ENCODE measurements at regions not wholly inside any gene's neighbourhood (a gene's known extent, or its start where the extent isn't known, plus 50 kb on each side); places are given as distances from the start of the nearest gene placed in this dataset.

- Mint-ChIP-seq H3K4me3 (no peak overlapping the region), H3K4me1 (no peaks in the 10 kb centered on the region), H3K9me3 (no peaks in the 10 kb centered on the region), H3K36me3 (ENCODE audit: low read depth) (no peaks in the 10 kb centered on the region), H3K27ac (no peak overlapping the region), H3K27me3 (peaks cover 1% of the 10 kb centered on the region)
- ChIA-PET CTCF (no interaction called here), POLR2A (no interaction called here)
- DNase-seq (no peak), ATAC-seq (ENCODE audit: low read depth) (no peak)
- no peak for TF ChIP-seq CTCF (IDR thresholded peaks at IDR 0.05)
- intact Hi-C loops (cut with micrococcal nuclease), result no loop called here
These were observed 144.6 kb upstream of the NFIA start for GRCh38 chr1:60937720-60938119.

GRCh38 chr1:60936591-60937342 is 145.6 kb upstream of the NFIA start:
- POLR2A ChIA-PET, result no interaction called here
- CTCF ChIA-PET, result no interaction called here
- ATAC-seq (ENCODE audit: low read depth), result no peak

GRCh38 chr1:60936163-60936562 is 146.2 kb upstream of the NFIA start:
- DNase-seq (no peak), ATAC-seq (ENCODE audit: low read depth) (no peak)
- CTCF ChIA-PET, result no interaction called here
- Mint-ChIP-seq H3K27me3 (peaks cover 6% of the 10 kb centered on the region), H3K36me3 (ENCODE audit: low read depth) (no peaks in the 10 kb centered on the region), H3K9me3 (no peaks in the 10 kb centered on the region), H3K27ac (no peak overlapping the region), H3K4me3 (no peak overlapping the region), H3K4me1 (no peaks in the 10 kb centered on the region)
- intact Hi-C loops (cut with micrococcal nuclease), result no loop called here
- no peak for TF ChIP-seq CTCF (IDR thresholded peaks at IDR 0.05)
- POLR2A ChIA-PET, result no interaction called here

More at GRCh38 chr1:60936591-60937342, 145.6 kb upstream of the NFIA start:
- Mint-ChIP-seq H3K9me3 (no peaks in the 10 kb centered on the region), H3K27me3 (peaks cover 1% of the 10 kb centered on the region), H3K4me1 (no peaks in the 10 kb centered on the region), H3K4me3 (no peak overlapping the region), H3K36me3 (ENCODE audit: low read depth) (no peaks in the 10 kb centered on the region), H3K27ac (no peak overlapping the region)
- TF ChIP-seq CTCF (IDR thresholded peaks at IDR 0.05), result no peak
- intact Hi-C loops (cut with micrococcal nuclease), result no loop called here
- DNase-seq, result no peak

- no peak overlapping the region for H3K27ac Mint-ChIP-seq
- no peak for ATAC-seq (ENCODE audit: low read depth)
- H3K4me1 Mint-ChIP-seq, result no peaks in the 10 kb centered on the region
- no peak for TF ChIP-seq CTCF (IDR thresholded peaks at IDR 0.05)
- DNase-seq, result no peak
- H3K4me3 Mint-ChIP-seq, result no peak overlapping the region
- peaks cover 6% of the 10 kb centered on the region for H3K27me3 Mint-ChIP-seq
- ChIA-PET POLR2A (no interaction called here), CTCF (no interaction called here)
- intact Hi-C loops (cut with micrococcal nuclease), result no loop called here
- no peaks in the 10 kb centered on the region for H3K36me3 Mint-ChIP-seq (ENCODE audit: low read depth)
- H3K9me3 Mint-ChIP-seq, result no peaks in the 10 kb centered on the region
These were observed 146.7 kb upstream of the NFIA start for GRCh38 chr1:60935599-60936110.

GRCh38 chr1:60930130-60930529 is 152.2 kb upstream of the NFIA start:
- ATAC-seq (ENCODE audit: low read depth) (no peak), DNase-seq (no peak)
- Mint-ChIP-seq H3K4me3 (no peak overlapping the region), H3K4me1 (no peaks in the 10 kb centered on the region), H3K36me3 (ENCODE audit: low read depth) (no peaks in the 10 kb centered on the region), H3K27me3 (peaks cover 6% of the 10 kb centered on the region), H3K9me3 (no peaks in the 10 kb centered on the region), H3K27ac (no peak overlapping the region)
- no peak for TF ChIP-seq CTCF (IDR thresholded peaks at IDR 0.05)
- CTCF ChIA-PET, result no interaction called here
- intact Hi-C loops (cut with micrococcal nuclease), result no loop called here
- POLR2A ChIA-PET, result no interaction called here
